ENCODE measurements at regions not wholly inside any gene's neighbourhood (a gene's known extent, or its start where the extent isn't known, plus 50 kb on each side); places are given as distances from the start of the nearest gene placed in this dataset.

- no peak overlapping the region for H3K4me3 Mint-ChIP-seq
- H3K27ac Mint-ChIP-seq (ENCODE audit: low read depth), result no peak overlapping the region
- H3K4me1 Mint-ChIP-seq, result no peaks in the 10 kb centered on the region
- no peak for DNase-seq (ENCODE audit: low spot score in 2 of 2)
- no peak for ATAC-seq (replicated peaks; ENCODE audit: extremely low read depth, poor library complexity, severe bottlenecking)
- H3K36me3 Mint-ChIP-seq (ENCODE audit: insufficient read depth), result no peaks in the 10 kb centered on the region
- H3K27me3 Mint-ChIP-seq, result no peaks in the 10 kb centered on the region
- peaks cover 6% of the 10 kb centered on the region for H3K9me3 Mint-ChIP-seq
Observed at GRCh38 chr2:58865436-58865835, 624.3 kb upstream of the FANCL start.

DNA sequence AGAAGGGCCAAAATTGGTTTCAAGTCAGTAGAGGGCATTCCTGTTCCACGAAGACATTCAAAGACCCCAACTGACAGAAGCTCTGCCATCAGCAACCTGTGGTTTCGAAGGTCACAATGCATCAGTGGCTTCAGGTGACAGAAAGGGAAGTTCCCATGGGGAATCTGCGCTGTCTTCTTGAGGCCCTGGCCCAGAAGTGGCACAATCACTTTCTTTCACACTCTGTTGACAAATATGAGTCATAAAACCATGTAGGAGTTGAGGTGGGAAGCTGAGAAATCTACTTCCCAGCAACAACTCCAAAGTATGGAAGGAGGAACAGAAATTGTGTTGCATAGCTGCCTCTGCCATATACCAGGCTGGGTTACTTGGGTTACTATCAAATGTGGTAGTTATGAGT lies 621.1 kb upstream of the FANCL start:
- Mint-ChIP-seq H3K27me3 (no peaks in the 10 kb centered on the region), H3K9me3 (peaks cover 6% of the 10 kb centered on the region), H3K36me3 (ENCODE audit: insufficient read depth) (no peaks in the 10 kb centered on the region), H3K4me1 (no peaks in the 10 kb centered on the region), H3K27ac (ENCODE audit: low read depth) (no peak overlapping the region), H3K4me3 (no peak overlapping the region)
- ATAC-seq (replicated peaks; ENCODE audit: extremely low read depth, poor library complexity, severe bottlenecking), result no peak
- DNase-seq (ENCODE audit: low spot score in 2 of 2), result no peak

DNA sequence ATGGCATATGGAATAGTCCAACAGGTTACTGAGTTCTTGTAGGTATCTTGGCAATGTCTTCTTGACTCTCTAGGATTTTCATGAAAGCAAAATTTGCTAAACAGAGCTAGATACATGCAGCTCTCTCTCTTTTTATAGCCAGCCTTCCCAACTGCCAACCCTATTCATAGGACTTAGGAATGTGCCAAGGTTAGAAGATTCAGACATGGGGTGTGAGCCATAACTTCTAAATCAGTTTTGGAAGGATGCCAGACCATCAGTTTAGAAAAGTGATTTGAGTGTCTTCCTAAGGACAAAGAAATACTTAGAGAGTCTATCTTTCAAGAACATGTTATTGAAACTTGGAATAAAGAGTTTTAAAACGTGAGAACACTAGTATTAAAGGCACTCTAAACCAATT lies 619.5 kb upstream of the FANCL start:
- Mint-ChIP-seq H3K27ac (ENCODE audit: low read depth) (no peak overlapping the region), H3K4me1 (no peaks in the 10 kb centered on the region), H3K27me3 (no peaks in the 10 kb centered on the region), H3K36me3 (ENCODE audit: insufficient read depth) (no peaks in the 10 kb centered on the region), H3K9me3 (peaks cover 16% of the 10 kb centered on the region), H3K4me3 (no peak overlapping the region)
- DNase-seq (ENCODE audit: low spot score in 2 of 2) (no peak), ATAC-seq (replicated peaks; ENCODE audit: extremely low read depth, poor library complexity, severe bottlenecking) (no peak)

DNA sequence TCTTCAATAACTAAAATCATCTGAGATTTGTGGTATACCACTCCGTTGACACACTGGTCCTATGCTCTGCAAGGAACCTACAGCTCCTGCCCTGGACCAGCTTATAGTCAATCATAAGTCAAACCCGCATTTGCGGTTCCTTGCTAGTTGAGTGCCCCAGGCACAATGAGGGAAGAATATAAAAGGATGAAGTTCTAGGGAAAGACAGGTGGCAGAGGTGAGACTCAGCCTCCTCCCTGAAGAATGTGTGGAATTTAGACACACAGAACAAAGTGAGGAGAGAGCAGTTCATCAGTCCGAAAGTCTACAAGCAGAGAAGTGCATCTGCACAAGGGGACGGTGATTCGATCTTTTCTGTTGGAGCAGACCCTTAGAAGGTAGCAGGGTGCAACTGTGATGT lies 615.0 kb upstream of the FANCL start:
- H3K36me3 Mint-ChIP-seq (ENCODE audit: insufficient read depth), result no peaks in the 10 kb centered on the region
- no peaks in the 10 kb centered on the region for H3K27me3 Mint-ChIP-seq
- ATAC-seq (replicated peaks; ENCODE audit: extremely low read depth, poor library complexity, severe bottlenecking), result no peak
- DNase-seq (ENCODE audit: low spot score in 2 of 2), result no peak
- no peak overlapping the region for H3K4me3 Mint-ChIP-seq
- H3K9me3 Mint-ChIP-seq, result peaks cover 10% of the 10 kb centered on the region
- no peak overlapping the region for H3K27ac Mint-ChIP-seq (ENCODE audit: low read depth)
- no peaks in the 10 kb centered on the region for H3K4me1 Mint-ChIP-seq

GRCh38 chr2:58853420-58853819 lies 612.3 kb upstream of the FANCL start:
- Mint-ChIP-seq H3K4me3 (no peak overlapping the region), H3K27me3 (no peaks in the 10 kb centered on the region), H3K27ac (ENCODE audit: low read depth) (no peak overlapping the region), H3K4me1 (no peaks in the 10 kb centered on the region), H3K36me3 (ENCODE audit: insufficient read depth) (no peaks in the 10 kb centered on the region), H3K9me3 (peaks cover 10% of the 10 kb centered on the region)
- no peak for ATAC-seq (replicated peaks; ENCODE audit: extremely low read depth, poor library complexity, severe bottlenecking)
- no peak for DNase-seq (ENCODE audit: low spot score in 2 of 2)

DNA sequence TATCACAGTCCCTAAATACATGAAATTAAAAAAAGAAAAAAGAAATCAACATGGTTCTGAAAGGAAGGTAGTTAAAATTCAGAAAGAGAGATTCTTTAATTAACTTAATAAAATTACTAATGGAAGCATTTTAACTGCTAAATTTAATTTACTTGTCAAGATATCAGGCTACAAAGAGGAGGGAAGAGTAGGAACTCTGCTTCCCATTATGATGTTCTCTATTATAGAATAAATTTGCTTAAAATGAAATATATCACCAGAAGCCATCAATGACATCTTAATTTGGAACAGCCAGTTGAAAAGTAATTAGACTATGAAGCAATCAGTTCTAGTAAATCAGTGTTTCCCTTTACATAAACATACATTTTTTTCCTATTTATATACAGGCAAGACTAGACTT lies 611.8 kb upstream of the FANCL start:
- no peak overlapping the region for H3K4me3 Mint-ChIP-seq
- no peak overlapping the region for H3K27ac Mint-ChIP-seq (ENCODE audit: low read depth)
- H3K9me3 Mint-ChIP-seq, result peaks cover 10% of the 10 kb centered on the region

GRCh38 chr2:58852243-58852642 lies 611.1 kb upstream of the FANCL start:
- no peak for ATAC-seq (replicated peaks; ENCODE audit: extremely low read depth, poor library complexity, severe bottlenecking)
- H3K9me3 Mint-ChIP-seq, result peaks cover 10% of the 10 kb centered on the region
- no peaks in the 10 kb centered on the region for H3K36me3 Mint-ChIP-seq (ENCODE audit: insufficient read depth)
- H3K27ac Mint-ChIP-seq (ENCODE audit: low read depth), result no peak overlapping the region
- no peak for DNase-seq (ENCODE audit: low spot score in 2 of 2)
- no peaks in the 10 kb centered on the region for H3K27me3 Mint-ChIP-seq
- H3K4me3 Mint-ChIP-seq, result no peak overlapping the region
- H3K4me1 Mint-ChIP-seq, result no peaks in the 10 kb centered on the region

More for the DNA sequence above, 611.8 kb upstream of the FANCL start:
- DNase-seq (ENCODE audit: low spot score in 2 of 2) (no peak), ATAC-seq (replicated peaks; ENCODE audit: extremely low read depth, poor library complexity, severe bottlenecking) (no peak)
- Mint-ChIP-seq H3K4me1 (no peaks in the 10 kb centered on the region), H3K36me3 (ENCODE audit: insufficient read depth) (no peaks in the 10 kb centered on the region), H3K27me3 (no peaks in the 10 kb centered on the region)

GRCh38 chr2:58851598-58851997 lies 610.5 kb upstream of the FANCL start:
- no peak overlapping the region for H3K27ac Mint-ChIP-seq (ENCODE audit: low read depth)
- H3K36me3 Mint-ChIP-seq (ENCODE audit: insufficient read depth), result no peaks in the 10 kb centered on the region
- no peak overlapping the region for H3K4me3 Mint-ChIP-seq
- no peaks in the 10 kb centered on the region for H3K27me3 Mint-ChIP-seq
- ATAC-seq (replicated peaks; ENCODE audit: extremely low read depth, poor library complexity, severe bottlenecking), result no peak
- no peak for DNase-seq (ENCODE audit: low spot score in 2 of 2)
- H3K9me3 Mint-ChIP-seq, result peaks cover 5% of the 10 kb centered on the region
- H3K4me1 Mint-ChIP-seq, result no peaks in the 10 kb centered on the region

DNA sequence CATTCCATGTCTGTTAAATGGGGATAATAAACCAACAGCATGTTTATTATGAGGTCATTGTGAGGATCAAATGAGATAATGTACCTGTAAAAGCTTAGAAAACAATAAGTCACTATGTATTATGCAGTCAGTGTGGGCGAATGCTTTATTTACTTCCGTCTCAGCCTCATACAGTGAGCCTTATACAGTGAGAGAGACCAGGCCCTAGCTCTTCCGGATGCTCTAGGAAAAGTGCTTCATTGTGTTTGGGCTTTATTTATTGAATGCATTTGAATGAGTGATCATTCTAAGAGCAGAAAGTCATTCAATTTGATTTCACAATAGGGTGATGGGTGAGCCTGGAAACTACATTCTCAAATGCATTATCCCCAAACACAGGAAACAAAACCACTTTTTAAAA lies 603.9 kb upstream of the FANCL start:
- H3K9me3 Mint-ChIP-seq, result no peaks in the 10 kb centered on the region
- no peaks in the 10 kb centered on the region for H3K4me1 Mint-ChIP-seq
- ATAC-seq (replicated peaks; ENCODE audit: extremely low read depth, poor library complexity, severe bottlenecking) (no peak), DNase-seq (ENCODE audit: low spot score in 2 of 2) (no peak)
- H3K36me3 Mint-ChIP-seq (ENCODE audit: insufficient read depth), result no peaks in the 10 kb centered on the region
- no peak overlapping the region for H3K4me3 Mint-ChIP-seq
- H3K27me3 Mint-ChIP-seq, result no peaks in the 10 kb centered on the region
- no peak overlapping the region for H3K27ac Mint-ChIP-seq (ENCODE audit: low read depth)

DNA sequence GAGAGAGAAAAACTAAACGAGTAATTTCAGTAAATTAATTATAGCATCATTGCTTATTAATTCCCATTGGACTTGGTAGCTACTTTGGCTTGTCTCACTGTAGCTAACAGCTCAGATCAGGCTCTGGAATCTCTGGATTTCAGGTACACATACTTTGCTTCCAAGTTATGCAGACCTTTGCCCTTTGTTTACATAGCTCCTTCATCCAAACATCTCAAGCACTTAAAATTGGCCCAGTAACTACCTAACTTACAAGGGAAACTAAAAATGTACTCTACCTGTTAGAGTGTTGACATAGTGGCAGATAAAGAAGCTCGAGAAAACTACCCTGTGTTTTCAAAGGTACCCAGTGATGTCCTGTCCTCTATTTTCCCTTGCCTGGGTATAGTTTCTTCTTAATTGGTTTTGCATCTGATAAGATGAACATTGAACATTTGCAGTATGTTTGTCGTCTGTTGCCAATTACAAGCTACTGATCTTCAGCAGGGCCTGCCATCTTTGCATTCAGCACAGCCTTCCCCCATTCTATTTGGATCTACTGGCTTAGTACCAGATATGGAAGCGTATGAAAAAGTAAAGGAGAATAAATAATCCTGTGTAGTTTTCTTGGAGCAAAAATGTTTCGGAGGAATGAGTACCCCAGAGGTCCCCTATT lies 601.5 kb upstream of the FANCL start:
- no peak for DNase-seq (ENCODE audit: low spot score in 2 of 2)
- Mint-ChIP-seq H3K4me1 (no peaks in the 10 kb centered on the region), H3K27ac (ENCODE audit: low read depth) (no peak overlapping the region), H3K4me3 (no peak overlapping the region), H3K9me3 (no peaks in the 10 kb centered on the region), H3K27me3 (no peaks in the 10 kb centered on the region), H3K36me3 (ENCODE audit: insufficient read depth) (no peaks in the 10 kb centered on the region)
- no peak for ATAC-seq (replicated peaks; ENCODE audit: extremely low read depth, poor library complexity, severe bottlenecking)

- Mint-ChIP-seq H3K27me3 (no peaks in the 10 kb centered on the region), H3K27ac (ENCODE audit: low read depth) (no peak overlapping the region), H3K9me3 (peaks cover 12% of the 10 kb centered on the region), H3K4me3 (no peak overlapping the region), H3K4me1 (no peaks in the 10 kb centered on the region), H3K36me3 (ENCODE audit: insufficient read depth) (no peaks in the 10 kb centered on the region)
- ATAC-seq (replicated peaks; ENCODE audit: extremely low read depth, poor library complexity, severe bottlenecking) (no peak), DNase-seq (ENCODE audit: low spot score in 2 of 2) (no peak)
Observed at GRCh38 chr2:58834404-58834803, 593.3 kb upstream of the FANCL start.

DNA sequence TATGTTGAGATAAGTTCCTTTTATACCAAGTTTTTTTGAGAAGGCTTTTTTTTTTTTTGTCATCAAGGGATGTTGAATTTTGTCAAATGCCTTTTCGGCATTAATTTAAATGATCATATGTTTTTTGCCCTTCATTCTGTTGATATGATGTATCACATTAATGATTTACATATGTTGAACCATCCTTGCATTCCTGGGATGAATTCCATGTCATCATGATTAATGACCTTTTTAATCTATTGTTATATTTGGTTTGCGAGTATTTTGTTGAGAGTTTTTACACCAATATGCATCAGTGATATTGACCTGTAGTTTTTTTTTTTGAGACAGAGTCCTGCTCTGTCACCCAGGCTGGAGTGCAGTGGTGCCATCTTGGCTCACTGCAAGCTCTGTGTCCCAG lies 585.7 kb upstream of the FANCL start:
- no peak overlapping the region for H3K27ac Mint-ChIP-seq (ENCODE audit: low read depth)
- no peaks in the 10 kb centered on the region for H3K36me3 Mint-ChIP-seq (ENCODE audit: insufficient read depth)
- H3K9me3 Mint-ChIP-seq, result peaks cover 32% of the 10 kb centered on the region
- no peaks in the 10 kb centered on the region for H3K27me3 Mint-ChIP-seq
- H3K4me1 Mint-ChIP-seq, result no peaks in the 10 kb centered on the region
- ATAC-seq (replicated peaks; ENCODE audit: extremely low read depth, poor library complexity, severe bottlenecking), result no peak
- DNase-seq (ENCODE audit: low spot score in 2 of 2), result no peak
- H3K4me3 Mint-ChIP-seq, result no peak overlapping the region

DNA sequence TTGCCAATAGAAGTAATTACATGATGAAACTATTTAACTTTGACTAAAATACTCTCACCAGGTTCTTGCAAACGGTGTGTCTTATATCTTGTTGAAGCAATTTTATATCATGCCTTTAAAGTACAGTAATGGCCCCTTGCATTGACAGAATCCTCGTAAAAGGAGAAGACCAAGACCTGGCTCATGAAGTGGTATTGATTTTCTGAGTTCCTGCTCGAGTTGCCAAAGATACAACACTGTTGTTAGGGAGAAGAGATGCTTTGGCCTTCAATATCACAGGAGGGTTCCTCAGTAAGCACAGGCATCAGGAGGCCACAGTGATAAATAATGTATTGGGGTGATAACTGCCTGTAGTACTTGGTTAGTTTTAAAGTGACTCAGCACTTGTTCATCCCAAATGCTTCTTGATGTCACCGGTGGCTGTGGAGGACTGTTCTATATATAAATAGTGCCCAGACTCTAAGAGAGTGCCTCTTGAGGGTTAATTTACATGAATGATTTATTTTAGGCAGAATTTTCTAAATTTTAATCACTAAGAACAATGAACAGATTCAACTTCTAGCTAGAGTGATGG lies 571.7 kb upstream of the FANCL start:
- no peak for ATAC-seq (replicated peaks; ENCODE audit: extremely low read depth, poor library complexity, severe bottlenecking)
- no peak for DNase-seq (ENCODE audit: low spot score in 2 of 2)
- Mint-ChIP-seq H3K4me1 (no peaks in the 10 kb centered on the region), H3K27me3 (no peaks in the 10 kb centered on the region), H3K36me3 (ENCODE audit: insufficient read depth) (no peaks in the 10 kb centered on the region), H3K9me3 (peaks cover 5% of the 10 kb centered on the region), H3K4me3 (no peak overlapping the region), H3K27ac (ENCODE audit: low read depth) (no peak overlapping the region)
